ENCODE measurements at regions not wholly inside any gene's neighbourhood (a gene's known extent, or its start where the extent isn't known, plus 50 kb on each side); places are given as distances from the start of the nearest gene placed in this dataset.

- H3K4me3 ChIP-seq = no peak overlapping the region
- H3K4me2 ChIP-seq = no peak overlapping the region
- H3K9me2 ChIP-seq (ENCODE audit: insufficient read depth) = no peaks in the 10 kb centered on the region
- H3K4me1 ChIP-seq (replicated peaks; ENCODE audit: insufficient read depth) = no peaks in the 10 kb centered on the region
- no peaks in the 10 kb centered on the region for H4K20me1 ChIP-seq (ENCODE audit: insufficient read depth)
- ChIA-PET POLR2A (ENCODE audit: unreplicated experiment) (no interaction called here), CTCF (no interaction called here)
- no peak for DNase-seq
- H3F3A ChIP-seq (ENCODE audit: insufficient read depth, low read depth) = no peaks in the 10 kb centered on the region
- intact Hi-C loops (cut with micrococcal nuclease; ENCODE audit: unreplicated experiment) = no loop called here
- no TSS peak for BruUV-seq (replicated peaks)
- TF ChIP-seq CTCF (conservative IDR thresholded peaks at IDR 0.05) (no peak), EZH2 (IDR thresholded peaks at IDR 0.05; ENCODE audit: low read depth) (no peak)
- no peaks in the 10 kb centered on the region for H3K9me3 ChIP-seq (ENCODE audit: insufficient read depth, low read depth)
- no peak overlapping the region for H2AFZ ChIP-seq
- no peaks in the 10 kb centered on the region; the same call in 1 of the 2 replicates for H3K27me3 ChIP-seq (ENCODE audit: insufficient read depth, low read depth)
- no peaks in the 10 kb centered on the region for H3K79me2 ChIP-seq (ENCODE audit: low read depth)
- H3K36me3 ChIP-seq (ENCODE audit: low read depth) = no peaks in the 10 kb centered on the region
- H3K27ac ChIP-seq = no peak overlapping the region
Observed at GRCh38 chr1:96424877-96425276, 296.7 kb upstream of the PTBP2 start.

DNA sequence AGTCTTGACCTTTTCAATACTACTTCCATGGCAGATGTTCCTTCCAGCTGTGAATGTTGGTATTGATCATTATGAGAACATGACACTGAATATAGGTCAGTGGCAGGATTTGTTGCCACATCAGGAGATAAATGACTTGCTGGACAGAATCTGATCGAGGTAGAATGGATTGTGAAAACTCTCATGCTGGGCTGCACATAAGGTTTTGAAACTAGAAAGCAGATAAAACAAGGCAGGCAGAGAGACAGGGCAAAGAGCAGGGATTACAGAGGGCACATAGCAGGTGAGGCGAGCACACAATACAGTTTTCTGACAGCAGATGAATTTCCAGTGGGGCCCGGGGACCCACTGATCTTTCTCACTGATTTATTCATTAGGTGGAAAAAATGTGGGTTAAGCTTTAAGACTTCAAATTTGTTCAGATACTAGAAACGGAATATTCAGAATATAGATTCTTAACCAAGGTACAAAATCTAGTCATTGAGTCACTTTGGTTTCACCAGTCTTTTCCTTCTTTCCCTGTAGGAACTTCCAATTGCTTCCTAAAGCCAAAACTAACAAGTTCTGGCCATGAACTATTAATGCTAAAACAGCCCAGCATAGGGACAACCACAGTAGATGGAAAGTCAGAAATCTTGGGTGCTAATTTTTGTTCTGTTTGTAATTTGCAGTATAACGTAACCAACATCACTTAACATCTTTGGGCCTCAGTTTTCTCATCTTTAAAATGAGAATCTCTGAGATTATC, 296.0 kb upstream of the PTBP2 start:
- Histone ChIP-seq H3K27ac (no peak overlapping the region), H3K27me3 (ENCODE audit: insufficient read depth, low read depth) (no peaks in the 10 kb centered on the region; the same call in 1 of the 2 replicates), H3K36me3 (ENCODE audit: low read depth) (no peaks in the 10 kb centered on the region), H3K9me3 (ENCODE audit: insufficient read depth, low read depth) (no peaks in the 10 kb centered on the region), H3K4me1 (replicated peaks; ENCODE audit: insufficient read depth) (no peaks in the 10 kb centered on the region), H3K4me2 (no peak overlapping the region), H2AFZ (no peak overlapping the region), H4K20me1 (ENCODE audit: insufficient read depth) (no peaks in the 10 kb centered on the region), H3K4me3 (no peak overlapping the region), H3K79me2 (ENCODE audit: low read depth) (no peaks in the 10 kb centered on the region), H3K9me2 (ENCODE audit: insufficient read depth) (no peaks in the 10 kb centered on the region), H3F3A (ENCODE audit: insufficient read depth, low read depth) (no peaks in the 10 kb centered on the region)
- ChIA-PET POLR2A (ENCODE audit: unreplicated experiment) (no interaction called here), CTCF (no interaction called here)
- no TSS peak for BruUV-seq (replicated peaks)
- TF ChIP-seq EZH2 (IDR thresholded peaks at IDR 0.05; ENCODE audit: low read depth) = no peak
- no peak for TF ChIP-seq CTCF (conservative IDR thresholded peaks at IDR 0.05)
- intact Hi-C loops (cut with micrococcal nuclease; ENCODE audit: unreplicated experiment) = no loop called here
- no peak for DNase-seq

DNA sequence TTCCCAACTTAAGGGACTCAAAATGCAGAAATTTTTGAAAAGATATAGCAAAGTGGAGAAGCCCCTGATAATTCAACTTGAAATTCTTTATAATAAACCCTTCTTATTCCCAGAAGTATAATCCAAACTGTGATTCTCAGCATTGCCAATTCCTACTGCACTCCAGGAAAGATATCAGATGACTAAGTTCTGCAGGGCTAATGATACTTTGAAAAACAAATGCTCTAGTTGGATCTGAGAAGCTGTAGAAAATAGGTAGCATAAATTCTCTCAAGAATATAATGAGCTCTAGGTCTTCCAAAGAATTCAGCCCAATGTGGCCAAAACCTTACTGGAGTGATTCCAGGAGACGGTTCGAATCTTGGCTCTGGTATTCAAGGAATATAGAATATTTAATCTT, 294.0 kb upstream of the PTBP2 start:
- Histone ChIP-seq H2AFZ (no peak overlapping the region), H4K20me1 (ENCODE audit: insufficient read depth) (no peaks in the 10 kb centered on the region), H3K27me3 (ENCODE audit: insufficient read depth, low read depth) (no peaks in the 10 kb centered on the region; the same call in 1 of the 2 replicates), H3K79me2 (ENCODE audit: low read depth) (no peaks in the 10 kb centered on the region), H3K27ac (no peak overlapping the region), H3K4me1 (replicated peaks; ENCODE audit: insufficient read depth) (no peaks in the 10 kb centered on the region), H3K9me3 (ENCODE audit: insufficient read depth, low read depth) (no peaks in the 10 kb centered on the region), H3K9me2 (ENCODE audit: insufficient read depth) (no peaks in the 10 kb centered on the region), H3K4me3 (no peak overlapping the region), H3K4me2 (no peak overlapping the region), H3F3A (ENCODE audit: insufficient read depth, low read depth) (no peaks in the 10 kb centered on the region), H3K36me3 (ENCODE audit: low read depth) (no peaks in the 10 kb centered on the region)
- ChIA-PET CTCF (no interaction called here), POLR2A (ENCODE audit: unreplicated experiment) (no interaction called here)
- intact Hi-C loops (cut with micrococcal nuclease; ENCODE audit: unreplicated experiment) = no loop called here
- TF ChIP-seq CTCF (conservative IDR thresholded peaks at IDR 0.05) (no peak), EZH2 (IDR thresholded peaks at IDR 0.05; ENCODE audit: low read depth) (no peak)
- no TSS peak for BruUV-seq (replicated peaks)
- DNase-seq = no peak

Data from PC-9 (cell line).